Transverse colon (tissue), 4 donors: ENCODE measurements at regions not wholly inside any gene's neighbourhood (a gene's known extent, or its start where the extent isn't known, plus 50 kb on each side); places are given as distances from the start of the nearest gene placed in this dataset.

Experiments
- CTCF ChIP-seq, 5 experiments: fragments of 200-600 bp in 3 of 5; fragments of 450-650 bp in 2 of 5; sonication (generic) in 3 of 5; IDR thresholded peaks; 1 replicate in 2 of 5; 2 replicates in 3 of 5; pipeline ENCODE4 v1.5.1; 2016 to 2017; ENCODE audit warnings: antibody characterized with exemption in 5 of 5, inconsistent platforms in 3 of 5, mild to moderate bottlenecking in 2 of 5, moderate library complexity in 1 of 5
- POLR2A ChIP-seq: fragments of 450-650 bp; IDR thresholded peaks from one replicate; pipeline ENCODE4 v1.6.1; 2016; ENCODE audit warnings: antibody characterized with exemption, mild to moderate bottlenecking, moderate library complexity
- POLR2AphosphoS5 ChIP-seq, 3 donors: sonication (generic); formaldehyde crosslinking; IDR thresholded peaks; one replicate each; pipeline ENCODE4 v1.6.1; 2016; ENCODE audit warnings: antibody characterized with exemption in 3 of 3

DNA sequence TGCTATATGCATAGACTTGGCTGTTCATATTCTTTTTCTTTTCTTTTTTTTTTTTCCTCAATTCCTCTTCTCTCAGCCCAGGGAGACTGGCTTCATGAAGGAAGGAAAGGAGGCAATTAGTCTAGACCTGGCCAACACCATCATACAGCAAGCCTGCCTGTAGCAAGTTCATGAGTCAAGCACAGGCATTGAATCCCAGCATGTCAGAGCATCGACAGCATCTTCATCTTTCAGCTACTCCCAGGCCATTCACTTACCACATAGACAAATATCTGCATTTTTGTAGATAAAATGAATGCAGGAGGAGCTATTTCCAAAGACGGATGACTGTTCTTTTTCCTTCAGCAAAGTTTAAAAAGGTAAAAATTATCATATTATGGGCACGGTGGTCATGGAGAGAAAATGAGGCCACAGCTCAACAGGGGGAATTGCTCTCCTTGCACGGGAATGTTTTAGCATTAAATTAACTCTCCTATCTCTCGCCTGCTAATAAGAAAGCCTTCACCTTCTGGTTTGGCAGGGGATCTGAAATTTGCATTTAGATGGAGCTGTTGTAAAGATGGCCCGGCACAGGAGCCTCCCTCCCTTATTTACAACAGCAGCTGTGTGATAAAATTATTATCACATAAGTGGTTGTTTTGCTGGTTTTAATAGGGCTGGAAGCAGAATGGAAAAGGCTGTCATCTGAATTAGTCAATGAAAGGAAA lies 626.5 kb upstream of the AUTS2 start:
- TF ChIP-seq POLR2AphosphoS5 (IDR thresholded peaks at IDR 0.05), result no peak
- no peak for TF ChIP-seq CTCF (IDR thresholded peaks at IDR 0.05)
- no peak for TF ChIP-seq POLR2A
